RWPE1 (cell line): ENCODE measurements at regions not wholly inside any gene's neighbourhood (a gene's known extent, or its start where the extent isn't known, plus 50 kb on each side); places are given as distances from the start of the nearest gene placed in this dataset.
"Not testable (repeated sequence)": the region's sequence is repeated elsewhere in the genome, so short reads cannot be mapped to it uniquely, and the experiment has no call there.

ENCODE experiments used
- CTCF ChIA-PET: fragments of 350-600 bp; sonication (Branson Sonifier 250); formaldehyde crosslinking; extraction: SDS; loops from one replicate; lab custom pipeline; 2021; lab: Yijun Ruan, JAX
- POLR2A ChIA-PET: fragments of 400-600 bp; formaldehyde crosslinking; extraction: SDS; loops from one replicate; lab custom pipeline; 2020; ENCODE audit warnings: antibody characterized with exemption; ENCODE audit not compliant: low non-redundant PET; lab: Yijun Ruan, JAX
- DNase-seq: peaks from one replicate; pipeline ENCODE4 v3.0.0; 2012; ENCODE audit warnings: low spot score
- H3K27ac ChIP-seq: fragments of 450-650 bp; 2 replicates; pipeline ENCODE4 v1.5.1; 2017
- TF ChIP-seq, protein P1 (sequence below): fragments of 450-650 bp; conservative IDR thresholded peaks from 2 replicates; pipeline ENCODE4 v1.5.1; 2017; ENCODE audit warnings: low read depth, mild to moderate bottlenecking

DNA sequence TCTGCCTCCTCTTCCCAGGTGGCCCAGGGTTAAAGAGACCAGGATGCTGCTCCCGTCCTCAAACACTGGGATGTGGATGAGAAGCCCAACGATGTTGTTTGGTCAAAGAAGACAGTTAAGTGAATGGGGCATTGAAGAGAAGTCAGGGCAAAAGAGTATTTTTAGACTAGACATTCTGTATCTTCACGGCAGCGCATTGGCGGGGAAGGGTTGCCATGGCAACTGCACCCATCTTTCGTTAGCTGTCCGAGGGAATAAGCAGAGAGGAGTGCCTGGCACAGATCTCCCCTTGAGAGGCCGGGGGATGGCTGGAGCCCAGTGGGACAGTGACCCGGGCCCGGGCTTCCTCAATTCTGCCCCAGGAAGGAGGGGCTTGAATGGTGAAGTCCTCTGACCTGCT is 56.4 kb upstream of the GPR31 start:
- TF ChIP-seq, protein P1, sequence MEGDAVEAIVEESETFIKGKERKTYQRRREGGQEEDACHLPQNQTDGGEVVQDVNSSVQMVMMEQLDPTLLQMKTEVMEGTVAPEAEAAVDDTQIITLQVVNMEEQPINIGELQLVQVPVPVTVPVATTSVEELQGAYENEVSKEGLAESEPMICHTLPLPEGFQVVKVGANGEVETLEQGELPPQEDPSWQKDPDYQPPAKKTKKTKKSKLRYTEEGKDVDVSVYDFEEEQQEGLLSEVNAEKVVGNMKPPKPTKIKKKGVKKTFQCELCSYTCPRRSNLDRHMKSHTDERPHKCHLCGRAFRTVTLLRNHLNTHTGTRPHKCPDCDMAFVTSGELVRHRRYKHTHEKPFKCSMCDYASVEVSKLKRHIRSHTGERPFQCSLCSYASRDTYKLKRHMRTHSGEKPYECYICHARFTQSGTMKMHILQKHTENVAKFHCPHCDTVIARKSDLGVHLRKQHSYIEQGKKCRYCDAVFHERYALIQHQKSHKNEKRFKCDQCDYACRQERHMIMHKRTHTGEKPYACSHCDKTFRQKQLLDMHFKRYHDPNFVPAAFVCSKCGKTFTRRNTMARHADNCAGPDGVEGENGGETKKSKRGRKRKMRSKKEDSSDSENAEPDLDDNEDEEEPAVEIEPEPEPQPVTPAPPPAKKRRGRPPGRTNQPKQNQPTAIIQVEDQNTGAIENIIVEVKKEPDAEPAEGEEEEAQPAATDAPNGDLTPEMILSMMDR = no peak
- no peak for DNase-seq
- ChIA-PET CTCF (no interaction called here), POLR2A (no interaction called here)
- H3K27ac ChIP-seq = no peak overlapping the region

DNA sequence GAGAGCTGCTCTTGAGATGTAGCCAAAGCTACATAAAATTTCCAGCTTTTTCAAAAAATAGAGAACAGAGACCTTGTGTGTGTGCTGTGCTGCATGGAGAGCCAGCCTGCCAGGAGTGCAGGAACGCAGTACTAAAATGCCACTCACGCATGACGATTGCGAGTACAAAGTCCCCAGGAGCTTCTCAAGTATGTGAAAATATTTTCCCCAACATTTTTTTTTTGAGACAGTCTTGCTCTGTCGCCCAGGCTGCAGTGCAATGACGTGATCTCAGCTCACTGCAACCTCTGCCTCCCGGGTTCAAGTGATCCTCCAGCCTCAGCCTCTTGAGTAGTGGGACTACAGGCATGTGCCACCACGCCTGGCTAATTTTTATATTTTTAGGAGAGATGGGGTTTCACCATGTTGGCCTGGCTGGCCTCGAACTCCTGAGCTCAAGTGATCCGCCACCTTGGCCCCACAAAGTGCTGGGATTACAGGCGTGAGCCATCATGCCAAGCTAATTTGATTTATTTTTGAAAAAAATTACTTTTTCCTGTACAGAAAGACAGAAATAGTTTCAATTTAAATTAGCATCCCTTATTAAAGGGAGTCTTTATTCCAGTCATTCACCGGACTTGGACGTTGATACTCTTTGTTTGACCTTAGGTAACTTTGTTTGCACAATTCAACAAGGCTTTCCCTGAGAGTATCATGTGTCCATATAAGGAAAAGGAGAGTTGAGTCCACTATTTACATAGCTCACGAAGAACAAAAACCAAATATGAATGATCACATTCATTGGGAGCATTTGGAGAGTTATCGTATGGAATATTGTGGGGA is 57.9 kb upstream of the GPR31 start:
- CTCF ChIA-PET = interaction anchor here (0.7 kb wide), 1 partner anchor 518 kb away, joined by 4 read pairs; no protein-coding TSS in a partner anchor
- POLR2A ChIA-PET, H3K27ac ChIP-seq, DNase-seq: not testable (repeated sequence)

DNA sequence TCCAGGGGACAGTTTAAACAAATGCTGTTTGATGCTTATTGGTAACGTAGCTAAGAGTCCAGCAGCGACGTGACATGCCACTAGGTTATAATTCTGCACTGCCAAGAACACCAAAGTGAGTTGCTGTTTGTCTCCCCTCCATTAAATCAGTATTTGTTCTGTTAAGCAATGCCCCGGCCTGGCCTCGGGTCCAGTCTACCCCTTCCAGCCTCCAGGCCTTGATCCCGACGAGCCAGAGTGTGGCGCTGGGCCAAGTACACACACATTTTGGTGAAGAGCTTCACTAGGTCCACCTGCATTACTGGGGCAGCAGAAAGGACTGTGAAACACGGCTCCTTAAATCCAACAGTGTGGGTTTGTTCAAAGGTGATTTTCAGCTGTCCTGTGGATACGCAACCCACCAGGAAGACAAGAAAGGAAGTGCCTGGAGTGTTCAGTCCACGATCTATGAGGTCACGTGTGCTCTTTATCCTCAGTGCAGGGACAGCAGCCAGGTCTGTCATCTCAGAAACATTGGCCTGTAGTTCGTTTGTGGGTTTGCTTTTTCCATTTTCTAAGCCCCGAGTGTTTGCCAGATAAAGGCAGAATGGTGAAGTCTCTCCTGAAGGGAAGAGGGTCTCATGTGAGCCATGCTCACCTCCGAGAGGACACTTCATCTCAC is 58.7 kb upstream of the GPR31 start:
- POLR2A ChIA-PET, DNase-seq, H3K27ac ChIP-seq: not testable (repeated sequence)
- CTCF ChIA-PET = interaction anchor here (0.6 kb wide), 1 partner anchor 1169 kb away, joined by 8 read pairs; no protein-coding TSS in a partner anchor

DNA sequence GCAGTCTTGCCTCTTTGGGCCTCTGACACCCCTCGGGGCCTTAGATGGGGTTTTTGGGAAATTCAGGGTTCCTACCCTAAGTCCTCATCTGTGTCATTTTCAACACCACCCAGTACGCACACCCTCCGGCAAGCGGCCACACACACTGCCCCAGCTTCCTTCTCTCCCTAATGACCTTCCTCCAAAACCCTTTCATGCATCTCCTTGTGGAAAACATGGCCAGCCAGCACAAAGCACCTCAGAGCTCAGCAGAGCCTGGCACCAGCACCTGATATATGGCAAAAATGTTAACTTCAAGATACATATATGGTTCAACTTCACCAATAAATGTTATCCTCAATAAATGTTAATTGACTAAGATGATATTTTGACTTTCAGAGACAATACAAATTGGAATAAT is 59.3 kb upstream of the GPR31 start:
- POLR2A ChIA-PET, DNase-seq, H3K27ac ChIP-seq: not testable (repeated sequence)
- CTCF ChIA-PET = interaction anchor here (0.6 kb wide), 1 partner anchor 1168 kb away, joined by 8 read pairs; no protein-coding TSS in a partner anchor

DNA sequence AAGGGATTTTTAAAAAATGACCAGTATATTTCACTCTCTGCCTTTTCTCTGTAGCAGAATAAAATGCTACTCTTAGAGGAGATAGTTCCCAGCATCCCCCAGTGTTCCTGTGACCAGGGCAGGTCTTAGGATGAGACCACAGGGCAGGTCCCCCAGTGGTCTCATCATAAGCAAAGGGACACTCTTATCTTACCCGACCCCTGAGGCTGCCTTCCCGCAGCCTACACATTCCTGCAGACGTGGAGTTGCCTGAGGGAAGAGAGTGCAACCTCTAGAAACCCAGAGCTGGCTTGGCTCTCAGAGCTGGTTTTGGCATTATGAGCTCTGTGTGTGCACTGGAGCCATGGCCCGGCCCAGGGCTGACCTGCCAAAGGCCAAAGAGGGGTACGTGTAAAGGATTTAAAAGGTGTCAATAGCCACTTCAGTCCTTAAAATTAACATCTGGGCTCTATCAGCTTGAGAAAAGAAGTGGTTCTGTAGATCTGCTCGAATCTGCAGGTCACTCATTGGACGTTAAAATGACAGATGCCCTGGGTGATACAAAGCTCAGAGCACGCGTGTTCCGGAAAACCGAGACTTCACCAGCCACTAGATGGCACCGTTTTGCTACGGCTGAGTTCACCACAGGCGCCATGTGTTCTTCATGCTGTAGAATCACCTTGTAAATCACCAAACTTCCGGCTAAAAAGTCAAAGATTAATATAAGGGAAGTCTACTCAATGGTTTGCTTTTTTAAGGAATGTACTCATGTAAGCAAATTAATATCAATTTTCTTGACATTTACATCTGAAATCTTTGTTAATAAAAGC is 60.4 kb upstream of the GPR31 start:
- DNase-seq, H3K27ac ChIP-seq, POLR2A ChIA-PET: not testable (repeated sequence)
- TF ChIP-seq, protein P1 = 0 out of 2 replicates have a peak, but pooled peaks have one; percentile 9
- CTCF ChIA-PET = interaction anchor here (0.7 to 0.8 kb wide), 2 partner anchors 59 to 64 kb away, joined by 4 to 5 read pairs; no protein-coding TSS in a partner anchor

DNA sequence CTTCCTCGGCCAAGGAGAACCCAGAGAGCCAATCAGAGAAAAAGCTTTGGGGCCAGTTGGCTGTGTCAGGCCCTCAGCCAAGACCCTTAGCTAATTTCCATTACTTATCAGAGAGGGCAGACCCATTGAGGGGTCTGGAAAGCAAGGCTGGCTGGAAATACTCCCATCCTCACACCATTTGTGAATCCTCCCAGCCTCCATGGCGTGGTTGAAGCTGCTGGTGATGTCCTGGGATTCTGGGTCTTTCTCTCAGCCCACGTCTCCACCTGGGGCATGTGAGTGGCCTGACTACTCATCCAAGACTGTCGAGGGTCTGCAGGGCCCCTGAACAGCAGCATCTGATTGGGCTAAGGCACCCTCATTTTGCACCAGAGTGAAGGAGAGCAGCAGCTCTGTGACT is 61.3 kb upstream of the GPR31 start:
- CTCF ChIA-PET = interaction anchor here (0.6 to 0.7 kb wide), 3 partner anchors 15 to 1782 kb away, joined by 3 to 4 read pairs (median 4); no protein-coding TSS in a partner anchor
- H3K27ac ChIP-seq, DNase-seq, POLR2A ChIA-PET: not testable (repeated sequence)

DNA sequence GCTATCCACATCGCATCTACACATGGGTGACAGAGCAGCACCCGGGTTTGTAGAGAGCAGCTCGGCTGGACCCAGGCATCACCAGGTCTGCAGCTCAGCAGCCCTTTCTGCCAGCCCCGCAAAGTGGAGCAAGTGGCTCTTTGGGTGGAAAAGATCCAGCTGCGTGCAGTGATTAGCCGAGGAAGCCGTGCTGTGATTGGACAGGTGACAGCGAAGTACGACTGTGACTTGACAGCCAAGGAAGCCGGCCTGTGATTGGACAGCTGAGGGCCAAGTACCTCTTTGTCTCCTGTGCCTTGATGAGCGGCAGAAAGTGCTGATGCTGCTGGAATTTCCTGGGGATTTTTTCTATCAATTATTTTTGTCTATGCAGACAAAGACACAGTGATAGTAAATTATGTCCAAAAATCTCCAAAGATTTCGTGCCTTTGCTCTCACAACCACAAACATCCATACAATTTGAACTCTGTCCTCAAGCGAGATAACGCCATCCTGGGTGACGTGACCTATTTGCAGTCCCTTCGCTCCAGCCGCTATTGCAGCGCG is 62.3 kb upstream of the GPR31 start:
- ChIA-PET CTCF (no interaction called here), POLR2A (no interaction called here)
- no peak overlapping the region for H3K27ac ChIP-seq
- TF ChIP-seq, protein P1 = no peak
- no peak for DNase-seq
